ENCODE measurements at regions not wholly inside any gene's neighbourhood (a gene's known extent, or its start where the extent isn't known, plus 50 kb on each side); places are given as distances from the start of the nearest gene placed in this dataset.

- TF ChIP-seq GATA2 (IDR thresholded peaks at IDR 0.05; ENCODE audit: low read depth, low read length): no peak
- no peak for TF ChIP-seq GATA3 (IDR thresholded peaks at IDR 0.05; ENCODE audit: low read depth, low read length)
Measured at GRCh38 chr1:232467073-232467760, 162.7 kb downstream of the SIPA1L2 start.

All from SH-SY5Y (cell line).